PC-9 (cell line): ENCODE measurements at regions not wholly inside any gene's neighbourhood (a gene's known extent, or its start where the extent isn't known, plus 50 kb on each side); places are given as distances from the start of the nearest gene placed in this dataset.

Experiments
- CTCF ChIP-seq: fragments of 200-600 bp; sonication (generic); conservative IDR thresholded peaks from 2 replicates; pipeline ENCODE4 v1.6.1; 2017; ENCODE audit warnings: mixed run types, antibody characterized with exemption, mild to moderate bottlenecking, moderate library complexity
- EZH2 ChIP-seq: fragments of 200-600 bp; sonication (generic); IDR thresholded peaks from 2 replicates; pipeline ENCODE4 v1.8.0; 2017; ENCODE audit warnings: antibody characterized with exemption, low read depth

- TF ChIP-seq CTCF, result no peak
- no peak for TF ChIP-seq EZH2
Observed at GRCh38 chr2:7899241-7899640, 782.6 kb upstream of the ID2 start.
